ENCODE measurements at regions not wholly inside any gene's neighbourhood (a gene's known extent, or its start where the extent isn't known, plus 50 kb on each side); places are given as distances from the start of the nearest gene placed in this dataset.

- H4K20me1 ChIP-seq (ENCODE audit: insufficient read depth, low read length), result no peaks in the 10 kb centered on the region
- no peak overlapping the region for H2AFZ ChIP-seq (ENCODE audit: low read depth, low read length)
- H3K79me2 ChIP-seq (ENCODE audit: low read length), result no peaks in the 10 kb centered on the region
- no peaks in the 10 kb centered on the region for H3K27me3 ChIP-seq (ENCODE audit: low read depth, low read length)
- H3K9me3 ChIP-seq (ENCODE audit: insufficient read depth, low read length), result peaks cover under 1% of the 10 kb centered on the region; the same call in 1 of the 2 replicates
- no peaks in the 10 kb centered on the region for H3K4me1 ChIP-seq (ENCODE audit: low read length)
- TF ChIP-seq, protein P1, sequence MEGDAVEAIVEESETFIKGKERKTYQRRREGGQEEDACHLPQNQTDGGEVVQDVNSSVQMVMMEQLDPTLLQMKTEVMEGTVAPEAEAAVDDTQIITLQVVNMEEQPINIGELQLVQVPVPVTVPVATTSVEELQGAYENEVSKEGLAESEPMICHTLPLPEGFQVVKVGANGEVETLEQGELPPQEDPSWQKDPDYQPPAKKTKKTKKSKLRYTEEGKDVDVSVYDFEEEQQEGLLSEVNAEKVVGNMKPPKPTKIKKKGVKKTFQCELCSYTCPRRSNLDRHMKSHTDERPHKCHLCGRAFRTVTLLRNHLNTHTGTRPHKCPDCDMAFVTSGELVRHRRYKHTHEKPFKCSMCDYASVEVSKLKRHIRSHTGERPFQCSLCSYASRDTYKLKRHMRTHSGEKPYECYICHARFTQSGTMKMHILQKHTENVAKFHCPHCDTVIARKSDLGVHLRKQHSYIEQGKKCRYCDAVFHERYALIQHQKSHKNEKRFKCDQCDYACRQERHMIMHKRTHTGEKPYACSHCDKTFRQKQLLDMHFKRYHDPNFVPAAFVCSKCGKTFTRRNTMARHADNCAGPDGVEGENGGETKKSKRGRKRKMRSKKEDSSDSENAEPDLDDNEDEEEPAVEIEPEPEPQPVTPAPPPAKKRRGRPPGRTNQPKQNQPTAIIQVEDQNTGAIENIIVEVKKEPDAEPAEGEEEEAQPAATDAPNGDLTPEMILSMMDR (IDR thresholded peaks at IDR 0.05; ENCODE audit: low read depth, low read length), result no peak
- no peak for TF ChIP-seq EZH2phosphoT487 (IDR thresholded peaks at IDR 0.05; ENCODE audit: low read depth)
- H3K27ac ChIP-seq (ENCODE audit: low read length), result no peak overlapping the region
- no peaks in the 10 kb centered on the region for H3K36me3 ChIP-seq (replicated peaks; ENCODE audit: low read depth, low read length)
- H3K4me3 ChIP-seq (ENCODE audit: low read length), result no peak overlapping the region
- H3K4me2 ChIP-seq (ENCODE audit: low read length), result no peak overlapping the region
- H3K9ac ChIP-seq (ENCODE audit: low read length), result no peak overlapping the region
Measured at GRCh38 chr11:91731051-91731450, 493.6 kb upstream of the FAT3 start.

GRCh38 chr11:91730620-91731019 lies 494.0 kb upstream of the FAT3 start:
- H3K27ac ChIP-seq (ENCODE audit: low read length), result no peak overlapping the region
- no peaks in the 10 kb centered on the region for H3K9me3 ChIP-seq (ENCODE audit: insufficient read depth, low read length)
- H3K4me3 ChIP-seq (ENCODE audit: low read length), result no peak overlapping the region
- H3K9ac ChIP-seq (ENCODE audit: low read length), result no peak overlapping the region
- TF ChIP-seq, protein P1 (IDR thresholded peaks at IDR 0.05; ENCODE audit: low read depth, low read length), result no peak
- TF ChIP-seq EZH2phosphoT487 (IDR thresholded peaks at IDR 0.05; ENCODE audit: low read depth), result no peak
- no peaks in the 10 kb centered on the region for H3K27me3 ChIP-seq (ENCODE audit: low read depth, low read length)
- H3K4me2 ChIP-seq (ENCODE audit: low read length), result no peak overlapping the region
- H3K4me1 ChIP-seq (ENCODE audit: low read length), result no peaks in the 10 kb centered on the region
- H4K20me1 ChIP-seq (ENCODE audit: insufficient read depth, low read length), result no peaks in the 10 kb centered on the region
- no peaks in the 10 kb centered on the region for H3K79me2 ChIP-seq (ENCODE audit: low read length)
- no peak overlapping the region for H2AFZ ChIP-seq (ENCODE audit: low read depth, low read length)
- H3K36me3 ChIP-seq (replicated peaks; ENCODE audit: low read depth, low read length), result no peaks in the 10 kb centered on the region

DNA sequence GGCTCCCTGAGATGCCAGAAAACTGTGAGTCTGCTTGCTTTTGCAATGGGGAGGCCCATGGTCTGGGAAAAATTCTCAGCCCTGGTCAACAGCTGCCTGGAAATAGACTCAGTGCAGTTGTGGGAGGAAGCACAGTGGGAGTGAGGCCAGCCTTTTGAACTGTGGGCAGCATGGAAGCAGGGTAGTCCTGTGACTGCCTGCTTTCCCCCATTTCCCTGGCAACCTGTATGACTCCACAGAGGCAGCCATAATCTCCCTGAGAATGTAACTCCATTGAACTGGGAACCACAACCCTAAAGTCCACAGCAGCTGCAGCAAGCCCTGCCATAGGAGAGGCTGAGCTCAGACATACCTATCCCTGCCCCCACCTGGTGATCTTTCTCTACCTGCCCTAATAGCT lies 494.6 kb upstream of the FAT3 start:
- Histone ChIP-seq H3K9ac (ENCODE audit: low read length) (no peak overlapping the region), H3K4me1 (ENCODE audit: low read length) (no peaks in the 10 kb centered on the region), H3K9me3 (ENCODE audit: insufficient read depth, low read length) (no peaks in the 10 kb centered on the region), H3K4me2 (ENCODE audit: low read length) (no peak overlapping the region), H3K36me3 (replicated peaks; ENCODE audit: low read depth, low read length) (no peaks in the 10 kb centered on the region), H3K79me2 (ENCODE audit: low read length) (no peaks in the 10 kb centered on the region), H3K27ac (ENCODE audit: low read length) (no peak overlapping the region), H3K27me3 (ENCODE audit: low read depth, low read length) (no peaks in the 10 kb centered on the region), H3K4me3 (ENCODE audit: low read length) (no peak overlapping the region), H4K20me1 (ENCODE audit: insufficient read depth, low read length) (no peaks in the 10 kb centered on the region), H2AFZ (ENCODE audit: low read depth, low read length) (no peak overlapping the region)
- TF ChIP-seq, protein P1 (IDR thresholded peaks at IDR 0.05; ENCODE audit: low read depth, low read length), result no peak
- no peak for TF ChIP-seq EZH2phosphoT487 (IDR thresholded peaks at IDR 0.05; ENCODE audit: low read depth)

- Histone ChIP-seq H3K27me3 (ENCODE audit: low read depth, low read length) (no peaks in the 10 kb centered on the region), H3K27ac (ENCODE audit: low read length) (no peak overlapping the region), H3K36me3 (replicated peaks; ENCODE audit: low read depth, low read length) (no peaks in the 10 kb centered on the region), H3K9me3 (ENCODE audit: insufficient read depth, low read length) (no peaks in the 10 kb centered on the region), H3K79me2 (ENCODE audit: low read length) (no peaks in the 10 kb centered on the region), H3K4me1 (ENCODE audit: low read length) (no peaks in the 10 kb centered on the region), H3K4me2 (ENCODE audit: low read length) (no peak overlapping the region), H3K9ac (ENCODE audit: low read length) (no peak overlapping the region), H3K4me3 (ENCODE audit: low read length) (no peak overlapping the region), H4K20me1 (ENCODE audit: insufficient read depth, low read length) (no peaks in the 10 kb centered on the region), H2AFZ (ENCODE audit: low read depth, low read length) (no peak overlapping the region)
- no peak for TF ChIP-seq EZH2phosphoT487 (IDR thresholded peaks at IDR 0.05; ENCODE audit: low read depth)
- TF ChIP-seq, protein P1 (IDR thresholded peaks at IDR 0.05; ENCODE audit: low read depth, low read length), result no peak
Measured at GRCh38 chr11:91717169-91717568, 507.4 kb upstream of the FAT3 start.
